HG03442 (cell line): ENCODE measurements at regions not wholly inside any gene's neighbourhood (a gene's known extent, or its start where the extent isn't known, plus 50 kb on each side); places are given as distances from the start of the nearest gene placed in this dataset.

Experiments
- ATAC-seq: cut with Tn5 transposase; IDR thresholded peaks from one replicate; pipeline ENCODE4 v1.9.1; 2021; ENCODE audit warnings: mild to moderate bottlenecking, moderate library complexity; ENCODE audit not compliant: unreplicated experiment

GRCh38 chr12:107439026-107439738 lies 246.4 kb upstream of the PWP1 start:
- ATAC-seq = no peak

DNA sequence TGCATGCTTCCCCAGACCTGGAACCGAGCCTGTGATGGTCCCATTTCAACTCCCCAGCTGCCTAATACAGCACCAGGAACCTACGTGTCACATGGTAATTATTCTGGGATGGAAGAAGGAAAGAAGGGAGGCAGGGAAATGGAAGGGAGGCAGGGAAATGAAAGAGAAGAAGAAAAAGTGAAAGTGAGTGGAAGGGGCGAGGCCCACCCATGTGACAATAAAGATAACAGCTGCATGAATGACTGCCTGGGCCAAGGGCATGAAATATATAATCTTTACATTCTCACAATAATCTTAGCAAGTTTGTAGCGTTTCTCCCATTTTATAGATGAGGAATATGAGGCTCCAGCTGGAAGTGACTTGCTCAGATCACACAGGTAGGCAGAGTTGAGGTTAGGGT lies 245.0 kb upstream of the PWP1 start:
- ATAC-seq = no peak

DNA sequence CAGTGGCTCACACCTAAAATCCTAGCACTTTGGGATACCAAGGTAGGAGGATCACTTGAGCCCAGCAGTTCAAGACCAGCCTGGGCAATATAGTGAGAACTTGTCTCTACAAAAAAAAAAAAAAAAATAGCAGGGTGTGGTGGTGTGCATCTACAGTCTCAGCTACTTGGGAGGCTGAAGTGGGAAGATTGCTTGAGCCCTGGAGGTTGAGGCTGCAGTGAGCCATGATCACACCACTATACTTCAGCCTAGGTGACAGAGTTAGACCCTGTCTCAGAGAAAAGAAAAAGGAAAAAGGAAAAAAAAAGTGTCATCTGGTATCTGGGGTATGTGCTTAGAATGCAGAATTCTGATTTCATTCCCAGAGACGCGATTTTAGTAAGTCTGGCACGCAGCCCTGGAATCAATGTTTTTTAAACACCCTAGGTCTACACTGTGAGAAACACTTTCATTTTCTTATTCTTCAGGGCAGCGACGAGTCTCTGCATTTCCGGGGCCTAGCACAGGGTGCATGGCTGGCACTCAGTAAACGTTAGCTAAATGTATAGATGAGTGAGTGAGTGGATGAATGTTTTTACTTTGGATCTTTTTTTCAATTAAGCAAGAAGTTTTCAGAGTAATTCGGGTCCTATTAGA lies 243.8 kb upstream of the PWP1 start:
- no peak for ATAC-seq

- ATAC-seq = no peak
These were observed 243.1 kb upstream of the PWP1 start for GRCh38 chr12:107442326-107442987.

DNA sequence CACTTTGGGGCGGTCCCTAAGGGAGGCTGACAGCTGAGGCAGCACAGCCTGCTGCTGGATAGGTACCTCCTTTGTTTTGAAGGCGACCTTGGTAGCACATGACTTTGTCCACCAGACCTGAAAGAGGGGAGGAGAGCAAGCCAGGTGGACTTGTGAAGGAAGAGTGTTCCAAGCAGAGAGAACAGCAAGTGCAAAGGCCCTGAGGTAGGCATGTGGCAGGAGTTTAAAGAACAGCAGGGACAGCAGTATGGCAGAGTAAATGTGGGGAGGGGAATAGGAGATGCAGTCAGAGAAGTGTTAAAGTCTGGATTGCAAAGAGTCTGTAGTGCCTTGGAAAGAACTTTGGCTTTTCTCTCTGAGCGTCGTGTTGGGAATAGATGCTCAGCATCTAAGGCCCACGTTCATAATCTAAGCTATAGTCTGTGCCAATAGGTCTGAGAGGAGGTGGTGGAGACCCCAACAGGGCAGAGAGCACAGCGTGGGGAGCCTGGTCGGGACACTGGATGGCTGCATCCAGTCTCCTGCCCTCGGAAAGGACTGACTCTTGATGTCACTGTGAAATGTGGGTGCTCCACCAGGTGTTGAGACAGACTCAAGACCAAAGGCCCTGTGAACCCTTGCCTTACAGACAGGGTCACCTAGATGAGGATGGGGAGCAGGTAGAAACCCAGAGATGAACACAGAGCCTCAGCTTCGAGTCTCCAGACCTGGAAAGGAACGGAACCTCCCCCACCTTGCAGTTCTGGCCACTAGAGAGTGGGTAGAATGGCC lies 242.1 kb upstream of the PWP1 start:
- no peak for ATAC-seq

- ATAC-seq = no peak
These were observed 240.8 kb upstream of the PWP1 start for GRCh38 chr12:107444771-107445170.

GRCh38 chr12:107446476-107446875 lies 239.1 kb upstream of the PWP1 start:
- ATAC-seq = no peak

DNA sequence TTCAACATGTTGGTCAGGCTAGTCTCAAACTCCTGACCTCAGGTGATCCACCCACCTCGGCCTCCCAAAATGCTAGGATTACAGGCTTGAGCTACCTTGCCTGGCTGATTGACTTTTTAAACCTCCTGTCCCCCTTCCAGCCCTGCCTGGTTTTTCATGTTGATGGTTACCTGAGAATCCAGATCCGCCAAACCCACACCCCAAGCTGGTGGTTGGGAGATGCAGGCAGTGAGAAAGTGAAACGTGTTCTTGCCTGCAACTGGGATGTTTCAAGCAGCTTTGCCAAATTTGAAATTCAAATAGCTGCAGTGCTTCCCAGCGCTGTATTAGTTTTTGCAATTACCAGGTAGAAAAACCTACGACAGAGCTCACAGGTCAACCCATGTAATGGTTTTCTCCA lies 238.3 kb upstream of the PWP1 start:
- no peak for ATAC-seq

DNA sequence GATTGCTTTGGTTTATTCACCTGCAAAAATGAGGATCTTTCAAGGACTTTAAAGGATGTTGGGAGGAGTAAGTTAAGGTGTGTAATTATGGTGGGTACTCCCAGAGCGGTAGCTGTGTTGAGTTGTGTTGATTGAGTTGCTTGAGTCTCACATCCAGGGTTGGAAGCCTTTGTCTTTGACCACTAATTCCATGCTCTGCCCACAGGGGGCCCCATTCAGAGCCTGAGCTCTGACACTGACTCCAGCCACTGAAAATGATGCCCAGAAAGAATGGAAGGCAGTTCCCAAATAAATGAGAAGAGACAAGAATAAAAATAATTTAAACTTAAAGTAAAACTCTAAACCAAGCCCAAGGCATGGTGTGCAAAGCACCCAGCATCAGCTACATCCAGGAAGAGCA lies 237.4 kb upstream of the PWP1 start:
- no peak for ATAC-seq

DNA sequence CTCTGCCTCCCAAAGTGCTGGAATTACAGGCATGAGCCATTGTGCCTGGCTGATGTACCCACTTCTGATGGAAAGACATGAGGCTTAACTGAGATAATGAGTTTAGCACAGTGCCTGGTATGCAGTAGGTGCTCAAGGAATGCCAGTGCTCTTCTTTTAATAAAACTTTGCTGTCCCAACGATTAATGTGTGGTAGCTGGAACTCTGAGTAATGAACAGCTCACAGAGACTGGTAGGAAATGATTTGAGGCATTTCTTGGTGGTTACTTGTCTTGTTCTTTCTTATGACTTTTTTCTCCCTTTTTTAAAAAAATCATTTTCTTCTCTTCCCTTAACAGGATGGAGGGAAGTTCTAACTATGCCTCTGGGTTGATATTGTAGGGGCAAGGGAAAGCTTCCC lies 235.7 kb upstream of the PWP1 start:
- no peak for ATAC-seq

GRCh38 chr12:107450541-107450940 lies 235.1 kb upstream of the PWP1 start:
- ATAC-seq = no peak

- ATAC-seq = no peak
These were observed 234.4 kb upstream of the PWP1 start for GRCh38 chr12:107451246-107451645.

DNA sequence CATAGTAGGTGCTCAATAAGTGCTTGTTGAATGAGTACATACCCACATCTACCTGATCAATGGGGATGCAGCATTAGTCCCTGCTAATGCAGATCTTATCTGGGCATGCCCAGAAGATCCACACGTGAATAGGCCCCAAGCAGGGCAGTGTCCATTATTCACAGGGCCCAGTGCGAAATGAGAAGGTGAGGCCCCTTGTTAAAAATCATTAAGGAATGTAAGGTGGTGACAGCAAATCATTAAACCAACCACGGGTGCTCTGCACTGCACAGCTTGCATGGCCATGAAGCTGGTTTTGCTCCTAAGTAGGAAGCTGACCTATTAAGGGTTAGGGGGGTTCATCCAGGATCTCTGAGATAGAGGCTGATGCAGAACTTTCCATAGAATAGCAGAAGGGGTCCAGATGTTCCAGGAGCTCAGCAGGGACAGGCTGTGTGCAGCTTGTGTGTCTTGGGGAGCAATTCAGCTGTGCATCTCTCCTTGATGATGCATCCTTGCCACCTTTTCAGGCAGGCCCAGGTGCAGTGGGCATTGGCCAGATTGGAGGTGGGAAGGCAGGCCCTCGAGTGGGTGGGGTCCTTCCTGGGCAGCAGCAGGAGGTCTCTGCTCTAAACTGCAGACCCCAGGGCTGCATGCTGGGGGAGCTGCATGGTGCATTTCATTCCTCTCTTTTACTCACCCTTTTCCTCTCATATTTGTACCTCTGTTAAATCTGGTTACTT lies 231.3 kb upstream of the PWP1 start:
- no peak for ATAC-seq

DNA sequence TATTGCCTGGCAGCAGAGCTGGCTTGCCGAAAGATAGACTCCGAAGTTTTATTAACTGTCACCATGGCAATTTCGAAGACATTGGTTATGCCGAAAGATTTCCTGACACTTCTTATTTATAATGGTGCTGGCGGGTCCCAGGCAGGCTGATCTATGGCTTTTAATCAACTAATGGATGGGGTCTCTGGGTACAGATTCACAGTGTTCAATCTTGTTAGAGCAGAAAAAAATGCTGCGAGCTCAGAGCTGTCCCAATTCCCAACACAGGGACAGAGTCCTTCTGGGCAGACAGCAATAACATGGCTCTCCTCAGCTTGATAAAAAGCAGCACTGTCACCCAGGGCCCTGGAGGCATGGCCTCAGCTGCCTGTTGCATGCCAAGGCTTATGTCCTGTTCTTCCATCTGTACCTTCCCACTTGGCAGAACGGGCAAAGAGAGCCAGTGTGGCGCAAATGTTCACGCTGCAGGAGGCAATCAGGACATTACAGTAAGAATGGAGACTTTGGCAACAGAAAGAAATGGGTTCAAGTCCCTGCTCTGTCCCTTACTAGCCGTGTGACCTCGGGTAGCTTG lies 228.2 kb upstream of the PWP1 start:
- ATAC-seq = no peak

DNA sequence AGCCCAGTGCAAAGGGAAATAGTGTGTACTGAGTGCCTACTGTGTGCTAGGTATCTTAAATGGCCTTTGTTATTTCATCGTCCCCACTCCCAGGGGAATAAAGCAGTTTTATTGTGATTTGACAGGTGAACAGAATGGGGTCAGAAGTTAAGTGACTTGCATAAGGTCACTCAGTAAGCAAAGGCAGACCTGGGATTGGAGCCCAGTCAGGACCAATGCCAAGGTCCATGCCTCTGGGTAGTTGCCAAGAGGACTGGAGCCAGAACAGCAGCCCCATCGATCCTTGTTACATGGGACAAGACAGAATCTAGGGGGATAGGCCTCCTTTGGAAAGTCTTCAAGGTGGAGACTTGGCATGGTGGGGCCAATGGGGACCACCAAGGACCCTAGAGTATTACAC lies 227.4 kb upstream of the PWP1 start:
- ATAC-seq = no peak

DNA sequence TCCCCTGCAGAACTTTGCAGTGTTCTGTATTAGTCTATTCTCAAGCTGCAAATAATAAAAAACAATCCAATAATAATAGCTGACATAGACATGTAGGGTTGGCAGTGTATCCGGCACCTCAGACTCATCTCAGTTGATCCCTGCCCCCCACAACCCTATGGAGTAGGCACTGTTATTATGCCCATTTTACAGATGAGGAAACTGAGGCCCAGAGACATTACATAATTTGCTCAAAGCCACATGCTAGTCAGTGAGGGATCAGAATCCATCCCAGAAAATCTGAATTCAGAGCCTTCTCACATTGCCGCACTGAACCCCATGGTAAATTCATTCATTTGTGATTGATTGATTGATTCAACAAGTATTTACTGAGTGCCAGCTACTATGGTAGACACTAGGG lies 226.6 kb upstream of the PWP1 start:
- no peak for ATAC-seq

GRCh38 chr12:107459641-107460040 lies 226.0 kb upstream of the PWP1 start:
- no peak for ATAC-seq

GRCh38 chr12:107461222-107461975 lies 224.2 kb upstream of the PWP1 start:
- ATAC-seq = no peak

DNA sequence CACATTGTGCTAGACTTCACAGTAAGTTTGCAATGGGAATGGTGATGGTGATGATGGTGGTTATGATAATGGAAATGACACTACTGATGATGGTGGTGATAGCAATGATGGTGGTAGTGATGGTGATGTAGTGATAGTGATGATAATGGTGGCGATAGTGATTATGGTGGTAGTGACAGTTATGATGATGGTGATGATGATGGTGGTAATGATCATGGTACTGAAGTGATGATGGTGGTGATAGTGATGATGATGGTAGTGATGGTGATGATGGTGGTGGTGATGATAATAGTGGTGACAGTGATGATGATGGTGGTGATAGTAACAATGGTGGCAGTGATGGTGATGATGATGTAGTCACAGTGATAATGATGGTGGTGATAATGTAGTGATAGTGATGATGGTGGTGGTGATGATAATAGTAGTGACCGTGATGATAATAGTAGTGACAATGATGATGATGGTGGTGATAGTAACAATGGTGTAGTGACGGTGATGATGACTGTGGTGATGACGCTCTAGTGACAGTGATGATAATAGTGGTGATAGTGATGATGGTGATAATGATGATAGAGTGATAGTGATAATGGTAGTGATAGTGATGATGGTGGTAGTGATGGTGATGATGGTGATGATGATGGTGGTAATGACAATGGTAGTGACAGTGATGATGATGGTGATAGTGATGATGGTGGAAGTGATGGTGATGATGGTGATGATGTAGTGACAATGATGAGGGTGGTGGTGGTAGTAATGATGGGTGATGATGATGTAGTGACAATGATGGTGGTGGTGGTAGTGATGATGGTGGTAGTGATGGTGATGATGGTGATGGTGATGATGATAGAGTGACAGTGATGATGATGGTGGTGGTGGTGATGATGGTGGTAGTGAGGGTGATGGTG lies 222.9 kb upstream of the PWP1 start:
- no peak for ATAC-seq
